GM19372 (cell line): ENCODE measurements at regions not wholly inside any gene's neighbourhood (a gene's known extent, or its start where the extent isn't known, plus 50 kb on each side); places are given as distances from the start of the nearest gene placed in this dataset.

Experiments
- ATAC-seq: cut with Tn5 transposase; IDR thresholded peaks from one replicate; pipeline ENCODE4 v1.9.1; 2021; ENCODE audit warnings: mild to moderate bottlenecking, low read depth, moderate library complexity; ENCODE audit not compliant: unreplicated experiment

DNA sequence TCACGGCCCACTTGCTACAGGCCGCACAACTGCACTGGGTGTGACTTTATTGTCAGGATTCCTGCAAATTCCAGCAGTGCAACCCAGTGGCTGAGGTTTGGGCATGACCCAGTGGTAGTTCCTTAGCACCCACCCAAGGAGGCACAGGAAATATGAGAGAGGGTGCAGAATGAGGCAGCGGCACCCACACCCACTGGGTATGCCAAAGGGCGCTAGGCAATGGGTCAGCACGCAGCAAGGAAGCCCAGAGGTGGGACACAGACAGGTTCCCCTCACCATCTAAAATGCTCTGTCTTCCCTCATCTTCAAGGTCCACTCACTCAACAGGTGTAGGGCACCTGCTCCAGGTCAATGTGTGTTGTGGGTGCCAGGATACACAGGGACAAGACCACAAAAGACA lies 357.8 kb upstream of the MKI67 start:
- ATAC-seq: no peak

GRCh38 chr10:128485701-128486235 lies 359.5 kb upstream of the MKI67 start:
- ATAC-seq: no peak

DNA sequence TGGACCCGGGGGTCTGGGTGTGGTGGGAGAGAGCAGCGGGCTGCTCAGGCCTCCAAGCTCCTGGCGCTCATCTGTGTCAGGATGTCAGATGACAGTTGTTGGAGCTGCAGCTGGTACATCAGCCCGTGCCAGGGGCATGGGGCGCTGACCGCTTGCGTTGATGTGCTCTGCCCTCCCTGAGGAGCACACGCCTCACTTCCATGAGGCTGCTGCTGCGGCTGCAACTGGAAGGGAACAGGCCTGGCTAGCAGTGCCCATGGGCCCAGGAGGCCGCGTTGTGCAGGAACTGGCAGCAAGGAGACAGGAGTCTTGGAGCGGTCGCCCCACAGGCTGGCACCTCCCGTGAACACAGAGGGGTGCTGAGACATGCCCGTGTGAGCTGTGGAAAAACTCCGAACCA lies 361.3 kb upstream of the MKI67 start:
- no peak for ATAC-seq

GRCh38 chr10:128489324-128490247 lies 363.4 kb upstream of the MKI67 start:
- ATAC-seq: no peak

GRCh38 chr10:128491686-128492085 lies 365.5 kb upstream of the MKI67 start:
- ATAC-seq: no peak

GRCh38 chr10:128493811-128494210 lies 367.6 kb upstream of the MKI67 start:
- ATAC-seq: no peak

GRCh38 chr10:128494665-128495064 lies 368.4 kb upstream of the MKI67 start:
- no peak for ATAC-seq

- ATAC-seq: no peak
Measured at GRCh38 chr10:128497660-128498377, 371.6 kb upstream of the MKI67 start.

DNA sequence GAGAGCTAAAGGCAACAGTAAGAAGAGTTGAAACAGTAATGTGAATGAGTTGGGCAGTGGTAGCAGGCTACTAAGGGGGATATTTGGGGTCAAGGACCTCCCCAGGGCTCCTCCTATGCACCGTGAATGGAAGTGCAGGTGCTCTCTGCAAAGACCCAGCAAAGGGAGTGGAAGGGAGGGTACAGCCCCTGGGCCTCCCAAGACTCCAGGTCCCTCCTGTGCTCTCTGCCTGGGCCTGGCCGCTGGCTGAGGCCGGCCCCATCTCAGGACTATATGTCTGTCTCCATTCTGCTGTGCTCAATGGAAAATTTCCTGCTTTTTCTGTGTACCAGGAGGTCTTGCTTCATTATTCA lies 372.1 kb upstream of the MKI67 start:
- ATAC-seq: no peak

GRCh38 chr10:128498746-128499145 lies 372.5 kb upstream of the MKI67 start:
- no peak for ATAC-seq

GRCh38 chr10:128499486-128499885 lies 373.3 kb upstream of the MKI67 start:
- ATAC-seq: no peak

DNA sequence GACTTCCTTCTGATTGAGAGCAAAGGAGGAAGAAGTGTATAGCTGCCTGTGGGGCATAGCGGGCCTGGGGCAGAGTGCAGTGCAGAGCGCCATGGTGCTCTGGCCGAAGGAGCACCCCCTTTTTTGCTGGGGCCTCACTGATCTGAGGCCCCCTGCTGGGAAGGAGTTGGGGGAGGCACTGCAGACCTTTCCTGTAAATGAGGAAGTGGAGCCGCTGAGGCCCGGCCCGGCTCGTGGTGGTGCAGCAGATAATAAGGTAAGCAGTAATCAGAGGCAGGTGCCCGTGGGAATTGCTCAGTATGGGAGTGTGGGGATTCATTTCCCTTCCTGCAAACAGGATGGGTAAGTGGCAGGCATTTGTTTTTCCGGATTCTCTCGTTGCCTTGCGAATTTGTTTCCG lies 373.7 kb upstream of the MKI67 start:
- ATAC-seq: no peak

DNA sequence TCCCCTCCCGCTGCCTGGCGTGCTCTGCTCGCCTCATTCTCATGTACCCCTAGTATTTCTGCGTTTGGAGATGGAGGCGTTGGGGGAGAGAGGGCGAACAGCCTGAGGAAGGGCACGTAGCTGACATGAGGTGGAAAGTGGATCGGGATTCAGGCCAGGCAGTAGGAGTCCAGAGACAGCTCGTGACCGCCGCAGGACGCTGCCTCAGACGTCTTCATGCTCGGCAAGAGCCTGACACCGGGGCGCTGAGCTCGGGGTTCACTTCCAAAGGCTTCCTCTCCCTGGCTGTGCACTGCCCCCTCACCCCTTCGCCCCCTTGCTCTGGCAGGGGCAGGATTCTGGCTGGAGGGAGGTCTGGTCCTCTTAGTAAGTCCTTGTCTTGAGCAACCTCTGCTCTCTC lies 374.4 kb upstream of the MKI67 start:
- no peak for ATAC-seq

- ATAC-seq: no peak
Measured at GRCh38 chr10:128505346-128505745, 379.1 kb upstream of the MKI67 start.

GRCh38 chr10:128506423-128506822 lies 380.2 kb upstream of the MKI67 start:
- no peak for ATAC-seq

GRCh38 chr10:128507066-128507465 lies 380.8 kb upstream of the MKI67 start:
- ATAC-seq: no peak

DNA sequence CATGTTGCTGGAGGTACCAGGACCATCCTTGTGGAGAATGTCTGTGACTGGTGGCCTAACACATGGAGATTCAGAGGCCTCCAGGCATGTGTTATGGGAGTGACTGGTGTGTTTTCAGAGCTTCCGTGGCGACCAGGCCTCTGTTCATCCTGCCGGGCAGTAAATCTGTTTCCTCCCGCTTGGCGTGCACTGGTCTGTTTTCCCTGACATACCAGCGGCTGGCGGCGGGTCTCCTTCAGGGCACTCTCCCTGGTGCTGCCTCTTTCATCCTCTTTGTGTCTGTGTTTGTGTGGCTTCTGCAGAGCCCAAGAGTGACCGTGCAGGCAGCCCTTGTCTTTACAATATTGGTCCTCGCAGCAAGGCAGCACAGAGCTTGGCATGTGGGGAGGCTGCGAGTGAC lies 385.1 kb upstream of the MKI67 start:
- no peak for ATAC-seq

DNA sequence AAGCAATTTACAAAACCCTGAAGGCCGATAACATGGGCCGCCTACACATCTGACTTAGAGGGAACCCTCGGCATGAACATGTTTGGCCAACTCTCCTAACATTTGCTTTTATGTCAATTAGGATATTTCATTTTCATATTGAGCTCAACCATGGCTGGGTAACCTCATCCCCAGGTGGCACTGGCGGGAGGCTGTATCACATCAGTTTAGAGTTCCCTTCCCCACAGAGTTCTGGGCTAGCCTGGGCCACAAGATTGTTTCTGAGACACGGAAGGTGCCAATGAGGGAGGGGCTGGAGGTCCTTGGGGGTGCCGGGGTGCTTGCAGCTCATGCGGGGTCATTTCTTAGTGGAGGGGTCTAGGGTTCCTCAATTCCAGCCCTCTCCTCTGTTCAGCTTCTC lies 386.5 kb upstream of the MKI67 start:
- ATAC-seq: no peak

GRCh38 chr10:128514536-128514935 lies 388.3 kb upstream of the MKI67 start:
- no peak for ATAC-seq

DNA sequence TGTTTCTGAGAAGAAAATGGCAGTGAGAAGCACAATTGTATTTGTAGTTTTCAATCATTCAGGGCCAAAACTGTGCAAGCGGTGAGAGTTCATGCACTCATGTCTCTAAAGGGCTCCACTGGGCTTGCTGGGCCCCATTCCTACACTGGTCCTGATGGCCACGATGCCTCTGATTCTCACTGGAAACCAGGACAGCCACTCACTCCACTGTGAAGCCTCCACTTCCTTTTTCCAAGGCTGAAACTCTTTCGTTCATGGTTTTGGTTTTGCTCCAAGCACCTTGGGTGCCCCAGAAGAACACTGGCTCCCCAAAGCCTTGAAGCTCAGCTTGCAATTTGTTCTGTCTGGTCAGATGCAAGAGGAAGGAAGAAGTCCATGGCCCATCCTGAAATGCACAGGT lies 390.0 kb upstream of the MKI67 start:
- no peak for ATAC-seq

DNA sequence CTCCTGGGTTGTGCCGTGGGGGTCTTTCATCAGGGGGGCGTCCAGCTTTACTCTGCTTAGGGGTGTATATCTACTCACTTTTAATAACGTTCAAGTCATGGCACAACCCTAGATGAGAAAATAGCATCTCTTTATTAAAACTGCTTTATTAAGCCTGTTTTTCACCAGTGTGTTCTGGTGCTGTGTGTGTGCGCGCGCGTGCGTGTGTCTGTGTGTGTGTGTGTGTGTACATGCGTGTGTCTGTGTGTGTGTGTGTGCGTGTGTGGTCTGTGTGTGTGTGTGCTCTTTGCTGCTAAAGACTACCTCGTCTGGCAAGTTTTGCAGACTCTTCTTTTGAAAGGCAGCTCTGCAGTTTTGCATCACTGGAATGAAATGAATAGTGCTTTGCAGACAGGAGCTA lies 390.9 kb upstream of the MKI67 start:
- ATAC-seq: no peak

GRCh38 chr10:128518000-128518399 lies 391.8 kb upstream of the MKI67 start:
- ATAC-seq: no peak
